Fibroblast of lung (primary cell): ENCODE measurements at regions not wholly inside any gene's neighbourhood (a gene's known extent, or its start where the extent isn't known, plus 50 kb on each side); places are given as distances from the start of the nearest gene placed in this dataset.

Source experiments
- DNase-seq, 2 donors: peaks; one replicate each; pipeline versions ENCODE4 v3.0.0 to v3.0.0-alpha.2; 2010; ENCODE audit warnings: low read depth in 2 of 2
- H2AFZ ChIP-seq: 2 replicates; pipeline ENCODE4 v1.5.1; 2012; ENCODE audit warnings: low read length, control low read depth, inconsistent platforms
- H3K27ac ChIP-seq: 2 replicates; pipeline ENCODE4 v1.5.1; 2011; ENCODE audit warnings: low read length, control low read depth; ENCODE audit not compliant: insufficient read depth
- H3K27me3 ChIP-seq: 2 replicates; pipeline ENCODE4 v1.5.1; 2011; ENCODE audit warnings: mild to moderate bottlenecking, low read length; ENCODE audit not compliant: control insufficient read depth, insufficient read depth
- H3K36me3 ChIP-seq: 2 replicates; pipeline ENCODE4 v1.5.1; 2011; ENCODE audit warnings: low read length; ENCODE audit not compliant: control insufficient read depth, insufficient read depth
- H3K4me1 ChIP-seq: 2 replicates; pipeline ENCODE4 v1.5.1; 2011; ENCODE audit warnings: low read length; ENCODE audit not compliant: control insufficient read depth, insufficient read depth; ENCODE audit errors: extremely low read depth
- H3K4me2 ChIP-seq: 2 replicates; pipeline ENCODE4 v1.5.1; 2011; ENCODE audit warnings: low read length, control low read depth; ENCODE audit not compliant: insufficient read depth; ENCODE audit errors: extremely low read depth
- H3K4me3 ChIP-seq, 4 experiments: fragments of 200-600 bp in 1 of 4; sonication (generic) in 1 of 4; replicated peaks in 1 of 4; 2 replicates each; pipeline ENCODE4 v1.5.1; 2011 to 2016; ENCODE audit warnings: low read length in 4 of 4, low read depth in 3 of 4, mild to moderate bottlenecking in 3 of 4, control low read depth in 2 of 4, inconsistent platforms in 1 of 4, mixed read lengths in 1 of 4; ENCODE audit not compliant: insufficient read depth in 1 of 4; ENCODE audit errors: control extremely low read depth in 1 of 4
- H3K79me2 ChIP-seq: 2 replicates; pipeline ENCODE4 v1.5.1; 2012; ENCODE audit warnings: mild to moderate bottlenecking, low read length, inconsistent platforms; ENCODE audit not compliant: control insufficient read depth, insufficient read depth
- H3K9ac ChIP-seq: 2 replicates; pipeline ENCODE4 v1.5.1; 2011; ENCODE audit warnings: mild to moderate bottlenecking, low read length, control low read depth; ENCODE audit not compliant: insufficient read depth
- H3K9me3 ChIP-seq: 2 replicates; pipeline ENCODE4 v1.5.1; 2012; ENCODE audit warnings: low read depth, low read length; ENCODE audit not compliant: control insufficient read depth, insufficient read depth
- H4K20me1 ChIP-seq: 2 replicates; pipeline ENCODE4 v1.5.1; 2011; ENCODE audit warnings: low read length; ENCODE audit not compliant: control insufficient read depth, insufficient read depth; ENCODE audit errors: extremely low read depth
- EZH2 ChIP-seq: IDR thresholded peaks from 2 replicates; pipeline ENCODE4 v1.5.1; 2012; ENCODE audit warnings: low read length, control low read depth, mild to moderate bottlenecking; ENCODE audit errors: missing control alignments
- TF ChIP-seq, protein P1 (sequence below), 2 donors: IDR thresholded peaks in 1 of 2; conservative IDR thresholded peaks in 1 of 2; 1 replicate in 1 of 2; 2 replicates in 1 of 2; pipeline ENCODE4 v1.5.1; 2011 to 2012; ENCODE audit warnings: low read length in 2 of 2, control low read depth in 1 of 2, inconsistent platforms in 1 of 2, low read depth in 1 of 2, mild to moderate bottlenecking in 1 of 2

DNA sequence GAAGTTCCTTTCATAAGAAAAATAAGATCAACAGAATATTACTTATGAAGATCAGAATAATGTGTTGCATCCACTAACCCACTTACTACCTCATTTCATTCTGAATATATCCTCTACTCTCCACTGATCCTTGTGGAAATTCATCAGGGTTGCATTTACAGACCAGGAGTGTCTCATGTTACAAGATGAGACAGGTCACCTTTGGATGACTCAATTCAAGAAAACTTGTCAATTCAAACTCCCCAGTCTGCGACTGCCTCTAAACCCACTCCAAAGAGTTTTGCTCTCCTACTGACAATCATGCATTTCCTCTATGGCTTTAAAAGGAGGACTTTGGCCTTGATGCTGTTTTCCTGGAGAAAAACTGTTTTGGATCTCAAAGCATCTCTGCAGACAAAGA is 68.4 kb downstream of the ID4 start:
- H3K9me3 ChIP-seq: no peaks in the 10 kb centered on the region
- no peaks in the 10 kb centered on the region for H4K20me1 ChIP-seq
- H3K4me3 ChIP-seq: no peak overlapping the region
- H3K36me3 ChIP-seq: no peaks in the 10 kb centered on the region
- no peak overlapping the region for H3K9ac ChIP-seq
- no peaks in the 10 kb centered on the region for H3K27me3 ChIP-seq
- no peak overlapping the region for H2AFZ ChIP-seq
- H3K4me2 ChIP-seq: no peak overlapping the region
- no peak for DNase-seq
- no peaks in the 10 kb centered on the region for H3K79me2 ChIP-seq
- TF ChIP-seq, protein P1, sequence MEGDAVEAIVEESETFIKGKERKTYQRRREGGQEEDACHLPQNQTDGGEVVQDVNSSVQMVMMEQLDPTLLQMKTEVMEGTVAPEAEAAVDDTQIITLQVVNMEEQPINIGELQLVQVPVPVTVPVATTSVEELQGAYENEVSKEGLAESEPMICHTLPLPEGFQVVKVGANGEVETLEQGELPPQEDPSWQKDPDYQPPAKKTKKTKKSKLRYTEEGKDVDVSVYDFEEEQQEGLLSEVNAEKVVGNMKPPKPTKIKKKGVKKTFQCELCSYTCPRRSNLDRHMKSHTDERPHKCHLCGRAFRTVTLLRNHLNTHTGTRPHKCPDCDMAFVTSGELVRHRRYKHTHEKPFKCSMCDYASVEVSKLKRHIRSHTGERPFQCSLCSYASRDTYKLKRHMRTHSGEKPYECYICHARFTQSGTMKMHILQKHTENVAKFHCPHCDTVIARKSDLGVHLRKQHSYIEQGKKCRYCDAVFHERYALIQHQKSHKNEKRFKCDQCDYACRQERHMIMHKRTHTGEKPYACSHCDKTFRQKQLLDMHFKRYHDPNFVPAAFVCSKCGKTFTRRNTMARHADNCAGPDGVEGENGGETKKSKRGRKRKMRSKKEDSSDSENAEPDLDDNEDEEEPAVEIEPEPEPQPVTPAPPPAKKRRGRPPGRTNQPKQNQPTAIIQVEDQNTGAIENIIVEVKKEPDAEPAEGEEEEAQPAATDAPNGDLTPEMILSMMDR (conservative IDR thresholded peaks at IDR 0.05 in 1 of 2, IDR thresholded peaks at IDR 0.05 in 1 of 2; ENCODE audit: low read depth in 1 of 2, low read length in 2 of 2): no peak
- H3K27ac ChIP-seq: no peak overlapping the region
- no peaks in the 10 kb centered on the region for H3K4me1 ChIP-seq

DNA sequence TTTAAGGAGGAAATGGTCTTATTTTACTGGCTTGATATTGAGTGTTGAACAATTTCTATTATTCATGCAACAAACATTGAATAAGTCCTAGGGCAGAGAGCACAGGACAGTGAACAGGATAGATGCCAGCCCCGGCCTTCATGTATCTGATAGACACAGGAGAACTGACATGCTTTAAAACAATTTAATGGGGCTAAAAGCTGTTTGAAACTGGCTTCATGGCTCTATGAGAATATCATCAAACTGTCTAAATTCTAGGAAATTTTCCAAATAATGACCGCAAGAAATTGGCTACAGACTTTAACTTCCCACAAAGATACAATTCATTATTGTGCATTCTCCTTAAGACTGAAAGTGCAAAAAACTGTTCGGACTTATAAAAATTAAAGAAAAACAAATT is 69.0 kb downstream of the ID4 start:
- TF ChIP-seq, protein P1 (conservative IDR thresholded peaks at IDR 0.05 in 1 of 2, IDR thresholded peaks at IDR 0.05 in 1 of 2; ENCODE audit: low read depth in 1 of 2, low read length in 2 of 2): no peak
- no peak for TF ChIP-seq EZH2
- Histone ChIP-seq H3K36me3 (no peaks in the 10 kb centered on the region), H4K20me1 (no peaks in the 10 kb centered on the region), H3K9ac (no peak overlapping the region), H3K4me1 (no peaks in the 10 kb centered on the region), H3K27ac (no peak overlapping the region), H3K27me3 (no peaks in the 10 kb centered on the region), H3K79me2 (no peaks in the 10 kb centered on the region), H3K9me3 (no peaks in the 10 kb centered on the region), H3K4me3 (no peak overlapping the region), H2AFZ (no peak overlapping the region), H3K4me2 (no peak overlapping the region)
- DNase-seq: peak in 1 of 2 donors; percentile 17

- Histone ChIP-seq H3K4me1 (no peaks in the 10 kb centered on the region), H3K4me2 (no peak overlapping the region), H2AFZ (no peak overlapping the region), H3K79me2 (no peaks in the 10 kb centered on the region), H3K36me3 (no peaks in the 10 kb centered on the region), H3K4me3 (no peak overlapping the region), H3K9ac (no peak overlapping the region), H3K27me3 (no peaks in the 10 kb centered on the region), H3K27ac (no peak overlapping the region), H3K9me3 (no peaks in the 10 kb centered on the region), H4K20me1 (no peaks in the 10 kb centered on the region)
- TF ChIP-seq EZH2: no peak
- TF ChIP-seq, protein P1 (conservative IDR thresholded peaks at IDR 0.05 in 1 of 2, IDR thresholded peaks at IDR 0.05 in 1 of 2; ENCODE audit: low read depth in 1 of 2, low read length in 2 of 2): no peak
- DNase-seq: no peak
Measured at GRCh38 chr6:19911223-19911622, 74.1 kb downstream of the ID4 start.
